ENCODE measurements at regions not wholly inside any gene's neighbourhood (a gene's known extent, or its start where the extent isn't known, plus 50 kb on each side); places are given as distances from the start of the nearest gene placed in this dataset.

- no peak for DNase-seq (ENCODE audit: extremely low read depth, low read depth)
- TF ChIP-seq, protein P1, sequence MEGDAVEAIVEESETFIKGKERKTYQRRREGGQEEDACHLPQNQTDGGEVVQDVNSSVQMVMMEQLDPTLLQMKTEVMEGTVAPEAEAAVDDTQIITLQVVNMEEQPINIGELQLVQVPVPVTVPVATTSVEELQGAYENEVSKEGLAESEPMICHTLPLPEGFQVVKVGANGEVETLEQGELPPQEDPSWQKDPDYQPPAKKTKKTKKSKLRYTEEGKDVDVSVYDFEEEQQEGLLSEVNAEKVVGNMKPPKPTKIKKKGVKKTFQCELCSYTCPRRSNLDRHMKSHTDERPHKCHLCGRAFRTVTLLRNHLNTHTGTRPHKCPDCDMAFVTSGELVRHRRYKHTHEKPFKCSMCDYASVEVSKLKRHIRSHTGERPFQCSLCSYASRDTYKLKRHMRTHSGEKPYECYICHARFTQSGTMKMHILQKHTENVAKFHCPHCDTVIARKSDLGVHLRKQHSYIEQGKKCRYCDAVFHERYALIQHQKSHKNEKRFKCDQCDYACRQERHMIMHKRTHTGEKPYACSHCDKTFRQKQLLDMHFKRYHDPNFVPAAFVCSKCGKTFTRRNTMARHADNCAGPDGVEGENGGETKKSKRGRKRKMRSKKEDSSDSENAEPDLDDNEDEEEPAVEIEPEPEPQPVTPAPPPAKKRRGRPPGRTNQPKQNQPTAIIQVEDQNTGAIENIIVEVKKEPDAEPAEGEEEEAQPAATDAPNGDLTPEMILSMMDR (IDR thresholded peaks at IDR 0.05; ENCODE audit: low read depth, low read length, missing control alignments), result no peak
- no peak overlapping the region for H3K4me3 ChIP-seq (replicated peaks; ENCODE audit: low read depth, low read length)
Measured at GRCh38 chr22:48678171-48679135, 1149.2 kb downstream of the BRD1 start.

- H3K4me3 ChIP-seq (replicated peaks; ENCODE audit: low read depth, low read length), result no peak overlapping the region
- TF ChIP-seq, protein P1 (IDR thresholded peaks at IDR 0.05; ENCODE audit: low read depth, low read length, missing control alignments), result no peak
- DNase-seq (ENCODE audit: extremely low read depth, low read depth), result no peak
Measured at GRCh38 chr22:48677621-48678020, 1150.1 kb downstream of the BRD1 start.

- TF ChIP-seq, protein P1 (IDR thresholded peaks at IDR 0.05; ENCODE audit: low read depth, low read length, missing control alignments), result no peak
- H3K4me3 ChIP-seq (replicated peaks; ENCODE audit: low read depth, low read length), result no peak overlapping the region
- DNase-seq (ENCODE audit: extremely low read depth, low read depth), result no peak
Measured at GRCh38 chr22:48677168-48677520, 1150.5 kb downstream of the BRD1 start.

GRCh38 chr22:48676266-48677167, 1151.2 kb downstream of the BRD1 start:
- TF ChIP-seq, protein P1 (IDR thresholded peaks at IDR 0.05; ENCODE audit: low read depth, low read length, missing control alignments), result no peak
- no peak overlapping the region for H3K4me3 ChIP-seq (replicated peaks; ENCODE audit: low read depth, low read length)
- DNase-seq (ENCODE audit: extremely low read depth, low read depth), result no peak

DNA sequence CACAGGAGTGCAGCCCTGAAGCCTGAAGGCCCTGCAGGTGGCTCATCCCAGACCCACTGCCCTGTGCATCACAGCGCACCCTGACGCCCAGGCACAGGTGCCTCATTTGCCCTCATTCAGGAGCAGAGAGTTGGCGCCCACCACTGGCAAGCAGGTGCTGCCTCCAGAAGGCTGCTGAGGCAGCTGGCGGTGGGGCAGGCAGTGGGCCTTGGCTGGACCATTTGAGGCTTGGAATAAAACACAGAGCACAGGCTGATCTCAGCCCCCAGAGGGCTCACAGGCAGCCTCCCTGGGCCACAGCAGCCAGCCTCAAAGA, 1151.9 kb downstream of the BRD1 start:
- no peak overlapping the region for H3K4me3 ChIP-seq (replicated peaks; ENCODE audit: low read depth, low read length)
- DNase-seq (ENCODE audit: extremely low read depth, low read depth), result no peak
- TF ChIP-seq, protein P1 (IDR thresholded peaks at IDR 0.05; ENCODE audit: low read depth, low read length, missing control alignments), result no peak

DNA sequence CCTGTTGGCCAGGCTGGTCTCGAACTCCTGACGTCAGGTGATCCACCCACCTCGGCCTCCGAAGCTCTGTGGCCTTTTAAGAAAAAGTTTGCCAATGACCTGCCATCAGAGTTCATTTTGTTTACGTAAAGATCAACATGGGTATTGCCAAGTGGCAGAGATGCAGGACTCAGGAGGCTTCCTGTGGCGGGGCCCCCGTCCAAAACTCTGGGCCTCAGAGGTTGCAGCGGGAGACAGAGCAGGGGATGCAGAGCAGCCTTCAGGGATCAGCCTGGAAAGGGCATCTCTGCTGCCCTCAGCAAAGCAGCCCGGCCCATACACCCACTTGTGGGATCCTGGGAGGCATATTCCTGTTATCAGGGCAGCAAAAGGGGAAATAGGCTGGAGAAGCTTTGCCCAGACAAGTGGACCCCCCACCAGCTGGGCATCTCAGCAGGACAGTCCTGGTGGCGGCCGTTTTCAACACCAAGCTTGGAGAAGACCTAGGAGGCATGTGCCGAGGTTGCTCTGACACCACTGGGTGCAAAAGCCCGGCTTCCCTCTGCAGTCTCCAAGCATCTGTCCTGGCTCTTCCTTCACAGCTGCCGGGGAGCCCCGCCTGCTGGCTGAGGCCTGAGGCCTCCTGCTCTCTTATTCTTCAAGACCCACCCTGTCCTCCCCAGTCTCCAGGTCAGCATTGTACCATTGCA, 1152.4 kb downstream of the BRD1 start:
- DNase-seq (ENCODE audit: extremely low read depth, low read depth), result no peak
- no peak overlapping the region for H3K4me3 ChIP-seq (replicated peaks; ENCODE audit: low read depth, low read length)
- TF ChIP-seq, protein P1 (IDR thresholded peaks at IDR 0.05; ENCODE audit: low read depth, low read length, missing control alignments), result no peak
